Renal cortex interstitium (tissue), 11 donors: ENCODE measurements at regions not wholly inside any gene's neighbourhood (a gene's known extent, or its start where the extent isn't known, plus 50 kb on each side); places are given as distances from the start of the nearest gene placed in this dataset.
A peak's percentile ranks its signal among the peaks of the same experiment; 100 is the strongest.

Experiments
- DNase-seq, 11 donors: peaks; one replicate each; pipeline ENCODE4 v3.0.0-alpha.2; 2013; ENCODE audit warnings: low read depth in 9 of 11, low spot score in 4 of 11; ENCODE audit errors: extremely low read depth in 1 of 11

GRCh38 chr19:31127134-31127967 lies 221.9 kb downstream of the TSHZ3 start:
- no peak for DNase-seq

DNA sequence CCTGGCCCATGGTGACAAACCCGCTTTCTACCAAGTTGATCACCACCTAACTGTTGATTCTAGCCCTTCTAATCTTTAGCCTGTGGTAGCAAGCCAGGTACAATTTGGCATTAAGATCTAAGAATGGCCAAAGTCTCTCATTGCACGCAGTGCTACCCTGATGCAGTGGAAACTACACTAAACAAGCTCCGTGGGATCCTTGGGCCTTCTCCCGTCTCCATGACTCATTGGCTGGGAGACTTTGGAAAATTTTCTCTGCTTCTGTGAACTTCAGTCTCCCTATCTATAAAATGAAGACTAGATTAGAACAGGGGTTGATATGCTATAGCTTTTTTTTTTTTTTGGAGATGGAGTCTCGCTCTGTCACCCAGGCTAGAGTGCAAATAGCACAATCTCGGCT lies 223.0 kb downstream of the TSHZ3 start:
- DNase-seq, result no peak

DNA sequence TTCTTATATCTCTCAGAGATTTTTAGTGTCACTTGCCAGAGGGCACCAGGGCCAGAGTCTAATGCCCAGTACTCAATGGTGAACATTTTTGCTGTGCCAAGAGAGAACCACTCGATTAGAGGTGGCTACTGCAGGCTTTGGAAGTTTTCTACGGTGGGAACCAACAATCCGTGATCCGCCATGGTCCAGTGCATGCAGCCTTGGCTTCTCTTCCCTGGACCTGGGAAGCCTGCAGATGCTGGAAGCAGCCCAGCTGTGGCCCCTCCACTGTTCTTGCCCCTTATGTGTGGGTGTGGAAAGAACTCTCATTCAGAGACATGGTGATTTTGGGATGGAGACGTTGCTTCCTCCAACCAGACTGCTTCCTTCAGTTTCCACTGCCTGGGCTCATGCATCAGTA lies 224.2 kb downstream of the TSHZ3 start:
- DNase-seq, result no peak

DNA sequence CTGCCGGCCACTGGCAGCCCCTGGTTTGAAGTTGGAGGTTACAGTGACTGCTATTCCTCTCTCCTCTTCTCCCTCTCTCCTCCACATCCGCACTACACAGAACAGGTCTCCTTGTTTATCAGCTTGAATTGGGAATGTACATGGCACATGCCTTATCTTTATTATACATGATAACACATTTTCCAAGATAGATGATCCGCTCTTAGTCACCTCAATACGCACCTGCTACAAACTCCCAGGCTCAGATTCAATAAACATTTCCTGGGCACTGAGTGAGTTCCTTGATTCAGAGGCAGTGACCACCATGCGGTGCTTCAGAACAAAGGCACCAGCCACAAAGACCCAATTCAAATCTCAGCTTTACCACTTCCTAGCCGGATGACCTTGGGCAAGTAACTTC lies 227.7 kb downstream of the TSHZ3 start:
- no peak for DNase-seq

DNA sequence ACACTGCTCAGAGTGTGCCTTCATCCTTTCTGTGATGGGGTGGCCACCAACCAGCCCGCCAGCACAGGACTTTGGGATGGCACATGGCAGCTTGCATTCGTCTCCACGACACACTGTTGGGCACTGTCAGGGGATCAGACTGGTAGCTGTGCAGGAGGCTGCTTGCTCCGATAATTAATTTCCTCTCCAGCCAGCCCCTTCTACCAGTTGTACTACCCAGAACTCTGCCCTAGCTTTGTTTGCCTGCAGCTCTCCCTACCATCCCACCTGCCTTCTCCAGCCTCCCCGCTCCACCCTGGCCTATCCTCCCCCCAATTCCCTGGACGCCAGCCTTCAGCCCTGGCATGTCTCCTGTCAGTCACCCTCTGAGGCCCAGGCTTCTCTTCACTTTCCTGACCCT lies 228.3 kb downstream of the TSHZ3 start:
- no peak for DNase-seq

GRCh38 chr19:31119951-31120690 lies 229.1 kb downstream of the TSHZ3 start:
- DNase-seq, result no peak

DNA sequence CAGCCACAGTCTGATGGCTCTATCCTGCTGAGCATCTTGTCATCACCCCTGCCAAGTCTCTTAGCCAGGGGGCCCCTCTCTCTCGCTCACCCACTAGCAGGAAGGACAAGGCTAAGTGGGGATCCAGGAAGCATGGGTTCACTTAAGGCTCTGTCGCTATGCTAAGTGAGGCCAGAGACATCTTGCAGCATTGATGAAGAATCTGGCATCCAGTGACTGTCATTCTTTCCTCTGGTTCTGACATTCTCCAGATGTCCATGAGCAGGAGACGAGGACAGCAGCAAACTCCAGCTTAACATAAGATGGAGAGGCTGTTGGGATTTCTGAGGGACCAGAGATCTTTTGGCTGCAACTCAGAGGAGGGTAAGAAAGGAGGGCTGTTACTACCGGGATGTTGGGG lies 230.2 kb downstream of the TSHZ3 start:
- DNase-seq, result no peak

DNA sequence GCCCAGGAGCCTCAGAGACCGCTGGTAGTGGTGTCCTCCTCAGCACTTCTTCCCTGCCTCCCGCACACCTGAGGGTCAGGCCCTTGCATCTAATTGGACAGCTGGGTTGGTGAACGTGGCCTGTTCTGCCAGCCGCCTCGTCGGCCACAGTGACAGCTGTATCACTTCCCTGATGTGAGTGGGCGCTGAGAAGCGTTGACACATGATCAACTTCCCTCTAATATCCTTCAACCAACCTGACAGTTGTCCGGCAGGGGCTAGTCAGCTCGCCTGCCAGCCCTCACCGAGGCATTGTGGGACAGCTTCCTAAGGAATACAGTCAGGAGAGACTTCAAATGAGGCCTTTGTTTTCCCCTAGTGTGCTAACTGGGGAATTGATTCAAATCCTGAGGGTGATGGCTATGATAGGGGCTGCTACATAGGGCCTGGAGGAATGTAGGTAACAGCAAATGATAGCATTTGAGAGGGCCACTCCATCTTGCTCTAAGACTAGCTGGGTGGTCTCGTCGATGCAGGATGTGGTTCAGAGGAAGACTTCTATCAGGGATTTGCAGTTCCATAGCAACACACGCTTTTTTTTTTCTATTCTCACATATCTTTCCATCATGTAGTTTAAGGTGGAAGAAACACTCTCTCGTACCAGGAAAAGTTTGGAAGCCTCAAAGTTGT lies 230.8 kb downstream of the TSHZ3 start:
- no peak for DNase-seq

DNA sequence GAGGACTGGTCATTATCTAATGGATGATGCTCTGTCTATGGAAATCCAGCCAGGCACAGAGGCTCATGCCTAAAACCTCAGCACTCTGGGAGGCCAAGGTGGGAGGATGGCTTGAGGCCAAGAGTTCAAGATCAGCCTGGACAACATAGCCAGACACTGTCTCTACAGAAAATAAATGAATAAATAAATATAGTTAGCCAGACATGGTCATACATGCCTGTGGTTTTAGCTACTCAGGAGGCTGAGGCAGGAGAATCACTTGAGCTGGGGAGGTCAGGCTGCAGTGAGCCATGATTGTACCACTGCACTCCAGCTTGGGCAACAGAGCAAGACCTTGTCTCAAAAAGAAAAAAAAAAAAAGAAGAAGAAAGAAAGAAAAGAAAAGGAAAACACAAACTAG lies 234.7 kb downstream of the TSHZ3 start:
- DNase-seq, result no peak

DNA sequence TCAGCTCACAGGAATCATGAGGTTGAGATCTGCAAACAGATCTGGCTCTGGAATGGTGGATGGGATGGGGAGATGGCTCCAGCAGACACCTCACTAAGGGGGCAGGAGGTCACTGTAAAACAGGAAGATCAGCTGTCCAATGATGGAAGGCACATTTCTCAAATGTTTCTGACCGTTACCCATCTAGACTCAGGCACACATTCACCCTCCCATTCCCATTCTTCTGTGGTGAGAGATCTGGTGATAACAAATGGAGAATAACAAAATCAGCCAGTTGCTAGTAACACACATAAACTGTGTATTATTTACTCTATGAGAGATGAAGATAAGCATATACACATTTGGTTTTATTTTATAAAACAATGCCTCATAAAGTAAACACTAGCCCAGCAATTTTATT lies 235.9 kb downstream of the TSHZ3 start:
- no peak for DNase-seq

DNA sequence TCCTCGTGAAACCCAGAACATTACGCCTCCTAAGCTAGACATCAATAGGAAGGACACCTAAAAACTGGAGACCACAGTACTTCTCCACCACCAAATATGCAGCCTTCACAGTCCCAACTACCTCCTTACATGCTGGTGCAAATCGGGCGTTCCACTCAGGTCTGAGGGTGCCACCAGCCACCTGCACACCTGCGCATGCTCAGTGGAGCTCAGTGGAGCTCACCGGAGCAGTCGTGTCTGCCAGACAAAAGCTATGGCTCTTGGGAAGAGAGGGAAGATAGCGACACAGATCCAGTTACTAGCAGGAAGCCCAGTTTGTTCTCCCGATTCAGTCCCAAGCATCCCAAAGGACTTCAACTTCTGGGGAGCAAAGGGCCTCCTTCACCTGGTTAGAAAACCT lies 237.1 kb downstream of the TSHZ3 start:
- DNase-seq, result no peak

- no peak for DNase-seq
Observed at GRCh38 chr19:31111741-31112140, 237.5 kb downstream of the TSHZ3 start.

GRCh38 chr19:31110336-31110735 lies 238.9 kb downstream of the TSHZ3 start:
- no peak for DNase-seq

- no peak for DNase-seq
Observed at GRCh38 chr19:31109636-31110035, 239.6 kb downstream of the TSHZ3 start.

DNA sequence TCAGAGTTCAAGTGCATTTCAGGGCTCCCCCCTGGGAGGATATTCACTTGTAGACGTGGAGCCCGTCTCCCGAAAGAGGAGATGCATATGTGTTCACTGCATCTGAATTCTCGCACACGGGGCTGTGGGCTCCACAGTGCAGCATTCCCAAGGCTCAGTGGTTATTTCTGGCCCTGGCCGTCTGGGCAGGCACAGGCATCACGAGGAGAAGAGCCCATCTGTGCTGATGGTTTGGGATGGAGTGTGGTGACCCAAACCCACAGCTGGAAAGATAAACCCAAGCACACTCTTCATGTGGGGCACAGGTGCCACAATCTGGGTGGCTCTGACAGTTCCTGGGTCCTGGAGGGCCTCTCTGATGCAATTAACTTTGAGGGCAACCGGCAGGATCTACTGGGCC lies 242.1 kb downstream of the TSHZ3 start:
- DNase-seq, result no peak

- no peak for DNase-seq
Observed at GRCh38 chr19:31105761-31106160, 243.5 kb downstream of the TSHZ3 start.

- no peak for DNase-seq
Observed at GRCh38 chr19:31104451-31104850, 244.8 kb downstream of the TSHZ3 start.

GRCh38 chr19:31103228-31103627 lies 246.0 kb downstream of the TSHZ3 start:
- DNase-seq, result no peak

DNA sequence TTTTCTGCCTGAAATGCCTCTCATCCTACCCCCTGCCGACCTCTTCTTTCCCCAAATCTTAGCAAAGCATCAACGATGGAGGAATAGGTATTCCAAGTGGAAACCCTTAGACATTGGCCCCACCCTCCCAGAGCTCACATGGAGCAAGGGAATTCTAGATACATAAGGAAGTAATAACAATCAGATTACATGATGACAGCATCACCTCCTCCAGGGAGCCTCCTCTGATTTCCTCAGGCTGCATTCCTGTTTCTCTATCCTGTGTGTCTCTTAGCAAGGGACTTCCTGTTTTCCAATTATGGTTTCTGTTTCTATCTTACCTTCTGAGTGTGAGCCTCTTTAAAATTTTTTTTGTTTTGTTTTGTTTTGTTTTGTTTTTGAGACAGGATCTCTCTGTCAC lies 246.6 kb downstream of the TSHZ3 start:
- DNase-seq, result no peak

- DNase-seq, result peak in 4 of 11 donors; percentile 30 to 51 (median 37)
Observed at GRCh38 chr19:31100981-31101380, 248.3 kb downstream of the TSHZ3 start.
